Keratinocyte (primary cell): ENCODE measurements at regions not wholly inside any gene's neighbourhood (a gene's known extent, or its start where the extent isn't known, plus 50 kb on each side); places are given as distances from the start of the nearest gene placed in this dataset.

Experiments used
- DNase-seq: peaks from one replicate; pipeline ENCODE4 v3.0.0-alpha.2; 2011; ENCODE audit warnings: low read depth, missing footprints, low spot score
- FAIRE-seq: peaks from 2 replicates; lab custom pipeline; 2011; peaks lifted over from hg19 to GRCh38; lab: Jason Lieb, UNC
- H2AFZ ChIP-seq: 2 replicates; pipeline ENCODE4 v1.6.0; 2012; ENCODE audit warnings: low read length, control low read depth, inconsistent platforms; ENCODE audit not compliant: control insufficient read depth
- H3K27ac ChIP-seq: 2 replicates; pipeline ENCODE4 v1.5.1; 2011; ENCODE audit warnings: low read length; ENCODE audit not compliant: control insufficient read depth, insufficient read depth
- H3K27me3 ChIP-seq: 3 replicates; pipeline ENCODE4 v1.6.0; 2011; ENCODE audit warnings: low read length; ENCODE audit not compliant: control insufficient read depth, insufficient read depth; ENCODE audit errors: extremely low read depth
- H3K36me3 ChIP-seq, 2 experiments: 2 replicates in 1 of 2; 3 replicates in 1 of 2; pipeline ENCODE4 v1.5.1; 2011; ENCODE audit warnings: low read length in 2 of 2, mild to moderate bottlenecking in 1 of 2; ENCODE audit not compliant: control insufficient read depth in 2 of 2, insufficient read depth in 2 of 2; ENCODE audit errors: extremely low read depth in 1 of 2
- H3K4me1 ChIP-seq: 3 replicates; pipeline ENCODE4 v1.5.1; 2011; ENCODE audit warnings: low read length; ENCODE audit not compliant: control insufficient read depth, insufficient read depth; ENCODE audit errors: extremely low read depth
- H3K4me2 ChIP-seq: 3 replicates; pipeline ENCODE4 v1.6.0; 2011; ENCODE audit warnings: low read depth, low read length; ENCODE audit not compliant: control insufficient read depth, insufficient read depth; ENCODE audit errors: extremely low read depth
- H3K4me3 ChIP-seq, 3 experiments: fragments of 200-600 bp in 1 of 3; sonication (generic) in 1 of 3; 2 replicates in 2 of 3; 3 replicates in 1 of 3; pipeline ENCODE4 v1.5.1; 2011 to 2016; ENCODE audit warnings: low read length in 3 of 3, mild to moderate bottlenecking in 3 of 3, control low read depth in 2 of 3, inconsistent platforms in 1 of 3, low read depth in 1 of 3, mixed read lengths in 1 of 3, mixed run types in 1 of 3, moderate library complexity in 1 of 3; ENCODE audit not compliant: control insufficient read depth in 2 of 3, insufficient read depth in 2 of 3; ENCODE audit errors: extremely low read depth in 1 of 3
- H3K79me2 ChIP-seq: 2 replicates; pipeline ENCODE4 v1.6.0; 2012; ENCODE audit warnings: low read length; ENCODE audit not compliant: control insufficient read depth, insufficient read depth
- H3K9ac ChIP-seq: 3 replicates; pipeline ENCODE4 v1.6.0; 2011; ENCODE audit warnings: low read length; ENCODE audit not compliant: control insufficient read depth, insufficient read depth; ENCODE audit errors: extremely low read depth
- H3K9me1 ChIP-seq: 3 replicates; pipeline ENCODE4 v1.6.0; 2011; ENCODE audit warnings: low read length; ENCODE audit not compliant: control insufficient read depth, insufficient read depth; ENCODE audit errors: extremely low read depth
- H3K9me3 ChIP-seq: 2 replicates; pipeline ENCODE4 v1.5.1; 2012; ENCODE audit warnings: low read depth, low read length; ENCODE audit not compliant: control insufficient read depth
- H4K20me1 ChIP-seq: 3 replicates; pipeline ENCODE4 v1.6.0; 2011; ENCODE audit warnings: low read length; ENCODE audit not compliant: control insufficient read depth, insufficient read depth; ENCODE audit errors: extremely low read depth
- CTCF ChIP-seq, 3 experiments: IDR thresholded peaks in 1 of 3; conservative IDR thresholded peaks in 1 of 3; optimal IDR thresholded peaks in 1 of 3; 2 replicates in 2 of 3; 3 replicates in 1 of 3; pipeline versions ENCODE3 to v1.5.1; 2011; ENCODE audit warnings: low read length in 3 of 3, mild to moderate bottlenecking in 3 of 3, moderate library complexity in 2 of 3, control low read depth in 1 of 3, inconsistent platforms in 1 of 3; ENCODE audit not compliant: insufficient read depth in 2 of 3; ENCODE audit errors: extremely low read depth in 1 of 3
- EZH2 ChIP-seq: IDR thresholded peaks from one replicate; pipeline ENCODE4 v1.6.1; 2012; ENCODE audit warnings: inconsistent platforms, mild to moderate bottlenecking, low read length, moderate library complexity
- dilution Hi-C: fragments of 300-500 bp; cut with MboI; formaldehyde crosslinking; loops from one replicate; pipeline ENCODE4 v1.7.0; 2020; ENCODE audit warnings: low sequenced_read_pairs; ENCODE audit not compliant: extremely low pct_ligation_motif_present
- small RNA-seq, 3 experiments: library from RNA; depleted of rRNA; stranded (forward); fragments of <200 nt; gene quantifications; one replicate each; pipeline ENCODE3, GENCODE V24; 2012; ENCODE audit warnings: low read depth in 3 of 3, low replicate concordance in 1 of 3; ENCODE audit not compliant: insufficient read length in 3 of 3

- TF ChIP-seq CTCF (optimal IDR thresholded peaks at IDR 0.05 in 1 of 3, IDR thresholded peaks at IDR 0.05 in 1 of 3, conservative IDR thresholded peaks at IDR 0.05 in 1 of 3; ENCODE audit: extremely low read depth in 1 of 3, insufficient read depth in 2 of 3, low read length in 3 of 3), result no peak
- TF ChIP-seq EZH2, result no peak
- Histone ChIP-seq H2AFZ (no peak overlapping the region), H3K27me3 (no peaks in the 10 kb centered on the region), H4K20me1 (no peaks in the 10 kb centered on the region), H3K9me3 (no peaks in the 10 kb centered on the region), H3K9ac (no peak overlapping the region), H3K4me3 (no peak overlapping the region), H3K36me3 (peaks cover 5 to 6% of the 10 kb centered on the region in 2 experiments), H3K4me2 (no peak overlapping the region), H3K4me1 (no peaks in the 10 kb centered on the region), H3K79me2 (peaks cover 63% of the 10 kb centered on the region), H3K27ac (no peak overlapping the region), H3K9me1 (no peaks in the 10 kb centered on the region)
- FAIRE-seq, result no peak
- dilution Hi-C loops, result no loop called here
- DNase-seq, result no peak
Observed at GRCh38 chr14:51600658-51601057, 51.1 kb upstream of the FRMD6 start.

Small RNA genes lying in the stretch of these regions (small RNA-seq; reads per million reads assigned to genes)
- gene RNU6-1291P, result 0 reads per million in 3 experiments
